Stimulated activated CD8-positive, alpha-beta memory T cell treated with anti-CD3 and anti-CD28 coated beads, Interleukin-4, amount 100 ng/mL, for 48 hours (primary cell): ENCODE measurements at regions not wholly inside any gene's neighbourhood (a gene's known extent, or its start where the extent isn't known, plus 50 kb on each side); places are given as distances from the start of the nearest gene placed in this dataset.
A peak's percentile ranks its signal among the peaks of the same experiment; 100 is the strongest.
"Not testable (repeated sequence)": the region's sequence is repeated elsewhere in the genome, so short reads cannot be mapped to it uniquely, and the experiment has no call there.

Experiments
- DNase-seq: peaks from one replicate; pipeline ENCODE4 v3.0.0-alpha.2; 2020

DNA sequence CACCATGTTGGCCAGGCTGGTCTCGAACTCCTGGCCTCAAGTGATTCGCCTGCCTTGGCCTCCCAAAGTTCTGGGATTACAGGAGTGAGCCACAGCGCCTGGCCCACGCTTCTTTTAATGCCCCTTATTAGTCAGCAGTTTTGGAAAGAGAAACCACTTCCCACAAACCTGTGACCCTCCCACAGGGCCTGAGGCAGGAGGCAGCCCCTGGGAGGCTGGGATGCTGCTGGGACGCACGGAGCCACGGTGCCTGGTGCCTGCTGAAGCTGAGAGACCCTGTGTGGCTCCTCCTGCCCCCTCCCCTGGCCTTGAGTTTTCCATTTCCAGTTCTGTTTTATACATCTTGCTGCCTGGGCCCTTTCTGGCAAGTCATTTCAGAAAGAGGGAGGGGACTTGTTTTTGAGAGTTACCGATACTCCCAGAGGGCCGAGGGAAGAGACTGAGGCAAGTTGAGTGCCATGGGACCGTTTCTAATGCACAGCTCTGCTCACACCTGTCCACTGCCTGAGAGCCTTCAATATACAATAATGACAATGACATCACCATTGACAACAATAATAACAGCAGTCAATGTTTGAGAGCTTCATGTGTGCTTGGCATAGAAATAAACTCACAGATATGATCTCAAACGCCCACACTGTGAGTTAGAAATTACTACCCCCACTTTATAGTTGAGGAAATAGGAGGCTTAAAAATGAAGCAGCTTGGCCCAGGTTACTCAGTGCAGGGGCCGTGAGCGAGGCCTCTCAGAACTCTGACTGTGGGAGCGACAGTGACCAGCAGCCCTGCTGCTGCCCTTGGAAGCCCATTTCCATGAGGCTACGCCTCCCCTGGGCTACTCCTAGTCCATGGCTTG lies 78.1 kb upstream of the YWHAQ start:
- peak; percentile 68 for DNase-seq

DNA sequence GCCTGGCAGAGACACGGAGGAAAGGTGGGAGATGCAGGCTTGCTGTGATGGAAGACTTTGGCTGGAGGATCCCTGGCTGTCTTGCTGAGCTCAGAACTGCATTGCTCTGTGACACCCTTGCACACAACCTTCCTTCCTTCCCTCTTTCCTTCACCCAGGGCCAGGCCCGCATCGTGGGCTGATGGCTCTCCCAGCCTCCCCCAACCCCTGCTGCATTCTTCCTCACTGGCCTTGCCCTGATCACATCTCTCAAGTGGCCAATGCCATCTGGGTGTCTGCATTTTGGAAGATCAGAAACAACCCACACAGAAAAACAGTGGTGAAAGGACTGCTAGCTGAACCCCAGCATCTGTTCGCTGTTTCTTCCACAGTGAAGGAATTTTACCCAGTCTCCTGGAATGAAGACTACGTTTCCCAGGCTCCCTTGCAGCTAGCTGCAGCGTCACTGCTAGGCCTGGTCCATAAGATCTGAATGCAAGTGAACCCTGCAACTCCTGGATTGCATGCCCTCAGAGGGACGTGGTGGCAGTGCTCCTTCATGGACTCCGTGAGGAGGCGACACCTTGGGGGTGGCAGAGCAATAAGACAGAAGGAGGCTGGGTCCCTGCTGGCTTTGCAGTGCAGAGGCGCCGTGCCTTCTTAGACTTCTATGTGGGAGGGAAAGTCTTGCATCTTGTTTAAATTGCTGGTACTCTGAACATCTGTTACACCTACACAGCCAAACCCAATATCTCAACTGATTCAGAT lies 78.9 kb upstream of the YWHAQ start:
- peak; percentile 48 for DNase-seq

DNA sequence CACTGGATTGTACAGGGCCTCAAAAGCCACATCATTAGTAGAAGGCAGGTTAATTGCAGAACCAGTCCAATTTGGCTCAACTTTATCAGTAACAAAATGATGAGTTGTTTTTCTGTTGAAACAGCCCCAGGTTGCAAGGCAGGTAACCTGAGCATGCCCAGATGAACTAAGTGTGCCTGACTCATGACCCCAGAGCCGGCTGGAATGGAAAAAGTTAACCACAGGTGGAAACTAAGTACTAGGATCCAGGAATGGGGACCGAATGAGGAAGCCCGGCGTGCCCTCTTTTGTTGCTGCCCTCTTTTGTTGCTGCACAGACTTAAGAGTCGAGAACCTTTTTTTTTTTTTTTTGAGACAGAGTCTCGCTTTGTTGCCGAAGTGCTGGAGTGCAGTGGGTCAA lies 79.5 kb upstream of the YWHAQ start:
- DNase-seq = peak; percentile 57

DNA sequence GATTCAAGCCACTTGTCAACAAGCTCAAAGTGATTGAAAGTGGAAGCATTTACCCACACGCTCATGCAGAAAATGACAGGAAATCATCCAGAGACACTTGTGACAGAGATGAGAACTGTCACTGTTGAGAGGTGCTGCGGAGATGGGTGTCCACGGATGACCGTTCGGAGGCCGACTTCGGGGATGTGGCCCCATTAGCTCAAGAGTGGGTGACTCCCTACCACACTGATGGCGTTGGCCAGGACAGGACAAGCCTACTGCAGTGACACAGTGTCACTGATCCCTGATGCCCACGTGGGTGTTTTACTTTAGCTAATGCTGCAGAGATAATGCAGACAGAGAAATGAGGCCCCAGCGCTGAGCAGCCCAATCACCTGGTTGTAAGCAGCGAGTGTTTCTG lies 81.5 kb upstream of the YWHAQ start:
- no peak for DNase-seq

DNA sequence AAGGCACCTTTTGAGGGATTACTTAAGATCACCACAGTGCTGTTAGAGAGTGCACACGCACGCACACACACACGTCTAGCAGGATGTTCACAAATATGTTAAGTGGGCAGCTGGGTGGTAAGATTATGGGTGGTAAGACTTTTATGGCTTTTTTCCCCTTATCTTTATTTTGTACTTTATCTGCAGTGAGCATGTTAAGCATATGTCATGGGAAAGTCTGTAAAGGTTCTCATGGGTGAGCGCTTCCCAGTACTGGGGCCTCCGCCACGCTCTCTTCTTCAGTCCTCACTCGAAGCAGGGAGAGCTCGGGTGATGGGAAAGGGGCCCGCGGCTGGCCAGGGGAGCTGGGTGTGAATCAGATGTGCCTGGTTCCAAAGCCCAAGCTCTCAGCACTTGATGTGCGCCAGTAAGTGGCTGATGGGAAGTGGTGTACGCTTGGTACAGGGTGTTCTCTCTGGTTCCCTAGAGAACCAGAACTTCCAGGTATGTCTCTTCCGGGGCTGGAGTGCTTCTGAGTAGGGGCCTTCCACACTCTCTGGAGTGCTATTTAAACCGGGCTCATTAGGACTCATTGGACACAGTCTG lies 83.9 kb upstream of the YWHAQ start:
- no peak for DNase-seq

DNA sequence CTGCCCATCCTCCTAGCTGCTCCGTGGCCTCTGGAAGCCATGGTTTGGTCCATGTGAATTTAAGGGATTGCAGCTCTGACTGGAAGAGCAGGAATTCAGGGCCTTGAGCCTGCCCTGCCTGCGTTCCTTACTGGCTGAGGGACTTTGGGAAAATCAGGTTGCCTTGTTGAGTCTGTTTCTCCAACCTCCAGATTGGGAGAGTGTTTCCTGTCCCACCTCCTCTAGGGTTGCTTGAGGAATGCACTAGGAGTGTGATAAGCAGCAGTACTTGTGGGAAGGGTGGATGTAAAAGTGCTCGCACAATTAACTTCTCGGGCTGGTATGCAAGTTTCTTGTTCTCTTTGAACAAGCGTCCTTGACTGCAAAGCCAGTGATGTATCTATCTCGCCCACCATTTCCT lies 84.4 kb upstream of the YWHAQ start:
- no peak for DNase-seq

DNA sequence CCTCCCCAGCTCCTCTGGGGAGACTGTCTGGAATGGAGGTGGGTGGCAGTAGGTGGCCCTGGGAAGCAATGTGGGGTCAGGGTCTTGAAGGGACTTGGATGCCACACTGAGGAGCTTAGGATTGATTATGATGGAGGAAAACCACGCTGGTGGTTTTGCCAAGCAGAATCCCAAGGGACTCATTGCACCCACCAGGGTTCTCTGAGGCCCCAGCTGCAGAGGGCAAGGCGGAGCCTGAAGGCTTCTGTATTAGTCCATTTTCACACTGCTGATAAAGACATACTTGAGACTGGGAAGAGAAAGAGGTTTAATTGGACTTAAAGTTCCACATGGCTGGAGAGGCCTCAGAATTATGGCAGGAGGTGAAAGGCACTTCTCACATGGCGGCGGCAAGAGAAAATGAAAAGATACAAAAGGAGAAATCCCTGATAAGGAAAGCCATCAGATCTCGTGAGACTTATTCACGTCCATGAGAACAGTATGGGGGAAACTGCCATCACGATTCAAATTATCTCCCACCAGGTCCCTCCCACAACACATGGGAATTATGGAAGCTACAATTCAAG lies 87.2 kb upstream of the YWHAQ start:
- no peak for DNase-seq

DNA sequence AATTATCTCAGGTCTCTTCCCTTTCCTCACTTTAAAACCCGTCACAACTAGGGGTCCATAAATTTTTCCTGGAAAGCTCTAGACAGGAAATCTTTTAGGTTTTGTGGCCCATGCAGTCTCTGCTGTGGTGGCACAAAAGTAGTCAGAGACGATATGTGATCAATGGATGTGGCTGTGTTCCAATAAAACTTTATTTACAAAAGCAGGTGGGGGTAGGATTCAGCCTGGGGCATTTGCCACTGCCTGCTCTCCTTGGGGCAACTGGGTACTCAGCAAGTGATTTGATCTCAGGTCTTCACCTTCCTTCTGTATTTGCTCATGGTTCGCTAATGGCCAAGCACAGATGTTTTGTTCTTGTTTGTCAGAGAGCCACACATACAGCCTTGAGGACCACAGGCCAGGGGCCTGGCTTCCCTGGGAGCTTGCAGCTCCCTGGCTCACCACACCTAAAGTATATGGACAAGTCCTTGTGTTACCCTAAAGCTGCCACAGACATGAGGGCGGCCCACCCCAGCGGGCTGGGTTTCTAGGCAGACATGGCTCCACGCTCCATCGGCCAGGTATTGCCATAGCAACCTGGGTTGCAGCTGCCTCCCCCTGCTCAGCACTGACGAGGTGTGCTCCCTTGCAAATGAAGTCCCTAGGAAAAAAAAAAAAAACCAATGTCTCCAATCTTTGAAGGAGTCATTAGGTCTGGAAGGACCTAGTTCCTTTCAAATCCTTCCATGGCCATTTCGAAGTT lies 89.7 kb upstream of the YWHAQ start:
- no peak for DNase-seq

DNA sequence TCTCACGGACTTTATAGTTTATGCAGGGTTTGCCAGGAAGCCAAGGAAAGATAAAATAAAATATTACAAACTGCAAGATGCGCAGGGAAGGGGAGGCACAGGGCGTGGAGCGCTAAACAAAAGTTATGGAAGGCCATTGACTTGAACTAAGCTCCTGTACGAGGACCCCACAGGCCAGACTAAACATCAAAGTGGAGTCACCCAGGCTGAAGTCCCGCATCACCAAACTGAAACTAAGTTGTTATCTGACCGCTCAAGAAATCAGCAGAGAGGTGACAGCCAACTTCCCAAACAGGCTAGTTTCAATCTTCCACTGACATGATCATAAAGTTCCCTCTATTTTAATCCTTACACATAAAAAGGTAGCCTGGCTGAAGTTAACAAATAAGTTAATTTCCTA lies 90.5 kb upstream of the YWHAQ start:
- DNase-seq = no peak

DNA sequence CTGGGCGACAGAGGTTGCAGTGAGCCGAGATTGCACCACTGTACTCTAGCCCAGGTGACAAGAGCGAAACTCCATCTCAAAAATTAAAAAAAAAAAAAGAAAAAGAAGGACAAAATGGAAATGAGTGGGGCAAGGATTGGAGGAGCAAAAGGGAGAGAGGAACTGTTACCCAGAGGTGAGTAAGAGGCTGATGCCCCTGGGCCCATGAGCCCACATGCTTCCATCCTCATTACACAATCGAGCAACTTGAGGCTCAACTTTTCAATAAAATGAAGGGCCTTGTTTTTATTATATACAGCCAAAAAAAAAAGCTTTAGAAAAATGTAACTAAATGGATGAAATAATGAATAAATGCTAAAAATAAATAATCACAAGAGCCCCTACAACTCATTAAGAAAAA lies 91.7 kb upstream of the YWHAQ start:
- no peak for DNase-seq

DNA sequence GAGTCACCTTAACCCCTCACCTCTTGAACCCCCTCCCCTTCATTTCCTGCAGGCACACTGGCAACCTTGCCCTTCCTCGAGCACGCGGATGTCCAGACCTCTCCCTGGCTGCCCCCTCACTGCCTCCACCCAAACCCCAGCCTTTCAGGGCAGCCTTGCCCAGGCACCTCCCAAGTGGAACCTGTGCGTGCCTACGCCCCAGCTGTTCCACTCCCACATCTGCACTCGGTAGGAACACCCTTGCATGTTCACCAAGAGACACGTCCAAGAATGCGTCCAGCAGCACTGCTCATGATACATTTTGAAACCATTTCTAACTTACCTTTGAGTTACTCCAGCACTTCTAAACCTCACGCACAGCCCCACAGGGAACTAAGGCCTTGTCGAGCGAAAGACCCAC lies 93.8 kb upstream of the YWHAQ start:
- DNase-seq = no peak

DNA sequence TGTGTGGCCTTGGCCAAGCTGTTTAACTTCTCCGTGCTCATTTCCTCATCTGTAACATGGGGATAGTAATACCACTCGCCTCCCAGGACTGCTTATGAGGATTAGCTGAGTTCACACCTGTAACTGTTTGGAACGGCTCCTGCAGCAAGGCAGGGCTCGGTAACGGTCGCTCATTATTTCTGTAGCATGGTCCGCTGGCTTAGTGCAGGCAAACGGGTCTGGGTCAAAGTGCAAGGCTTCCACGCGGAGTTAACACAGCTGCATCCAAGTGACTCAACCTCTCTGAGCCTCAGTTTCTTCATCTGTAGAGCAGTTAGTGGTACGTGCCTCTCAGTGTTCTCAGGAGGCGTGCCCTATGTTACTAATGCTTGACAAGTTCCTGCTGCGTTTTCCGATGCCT lies 94.3 kb upstream of the YWHAQ start:
- no peak for DNase-seq

DNA sequence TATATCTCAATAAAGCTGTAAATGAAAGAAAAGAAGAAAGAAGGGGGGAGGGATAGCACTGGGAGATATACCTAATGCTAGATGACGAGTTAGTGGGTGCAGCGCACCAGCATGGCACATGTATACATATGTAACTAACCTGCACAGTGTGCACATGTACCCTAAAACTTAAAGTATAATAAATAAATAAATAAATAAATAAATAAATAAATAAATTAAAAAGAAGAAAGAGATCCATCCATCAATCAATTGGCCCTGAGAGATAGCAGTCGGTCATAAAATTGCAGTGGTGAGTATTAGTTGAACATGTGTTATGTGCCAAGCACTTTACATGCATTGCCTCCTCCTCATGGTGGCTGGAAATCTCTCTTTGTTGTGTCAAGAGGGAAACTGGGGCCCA lies 95.2 kb upstream of the YWHAQ start:
- not testable (repeated sequence) for DNase-seq

DNA sequence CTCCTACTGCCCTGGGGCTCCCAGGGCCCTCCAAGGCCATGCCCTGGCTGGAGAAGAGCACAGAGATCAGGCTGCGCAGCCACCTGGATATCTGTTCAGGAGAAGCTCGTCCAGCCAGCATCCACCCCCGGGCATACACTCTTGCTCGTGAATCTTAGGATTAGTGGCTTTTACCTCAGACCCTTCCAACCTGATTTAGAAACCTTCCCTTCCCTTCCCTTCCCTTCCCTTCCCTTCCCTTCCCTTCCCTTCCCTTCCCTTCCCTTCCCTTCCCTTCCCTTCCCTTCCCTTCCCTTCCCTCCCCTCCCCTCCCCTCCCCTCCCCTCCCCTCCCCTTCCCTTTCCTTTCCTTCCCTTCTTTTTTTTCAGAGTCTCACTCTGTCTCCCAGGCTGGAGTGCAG lies 99.7 kb upstream of the YWHAQ start:
- not testable (repeated sequence) for DNase-seq

DNA sequence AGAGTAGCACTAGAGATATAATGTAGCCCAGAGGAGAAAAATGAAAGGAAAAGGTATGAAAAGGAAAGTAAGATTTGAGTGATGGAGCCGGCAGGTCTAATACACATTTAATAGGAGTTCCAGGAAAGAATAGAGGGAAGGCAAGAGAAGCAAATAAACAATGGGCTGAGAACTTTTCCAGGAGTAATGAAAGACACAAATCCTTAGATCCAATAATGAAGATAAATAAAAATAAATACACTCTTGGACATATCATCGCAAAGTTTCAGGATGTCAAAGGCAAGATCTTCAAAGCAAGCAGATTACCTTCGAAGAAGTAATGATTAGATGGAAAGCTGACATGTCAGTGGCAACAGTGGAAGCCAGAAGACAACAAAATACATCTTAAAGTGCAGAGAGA lies 102.0 kb upstream of the YWHAQ start:
- DNase-seq = no peak

DNA sequence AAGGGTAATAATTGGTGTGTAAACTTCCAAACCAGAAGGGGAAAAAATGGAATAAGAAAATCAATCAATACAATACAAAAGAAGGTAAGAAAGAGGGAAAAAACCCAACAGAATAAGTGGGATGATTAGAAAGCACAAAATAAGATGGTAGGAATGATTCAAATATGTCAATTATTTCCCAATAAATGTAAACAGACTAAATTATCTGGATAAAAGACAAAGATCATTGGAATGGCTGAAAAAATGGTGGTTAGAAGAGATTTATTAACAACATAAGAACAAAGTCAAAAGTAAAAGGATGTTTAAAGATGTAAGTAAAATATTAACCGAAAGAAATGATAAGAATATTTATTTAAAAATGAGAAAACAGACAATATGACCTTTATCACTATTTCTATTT lies 103.5 kb upstream of the YWHAQ start:
- no peak for DNase-seq

DNA sequence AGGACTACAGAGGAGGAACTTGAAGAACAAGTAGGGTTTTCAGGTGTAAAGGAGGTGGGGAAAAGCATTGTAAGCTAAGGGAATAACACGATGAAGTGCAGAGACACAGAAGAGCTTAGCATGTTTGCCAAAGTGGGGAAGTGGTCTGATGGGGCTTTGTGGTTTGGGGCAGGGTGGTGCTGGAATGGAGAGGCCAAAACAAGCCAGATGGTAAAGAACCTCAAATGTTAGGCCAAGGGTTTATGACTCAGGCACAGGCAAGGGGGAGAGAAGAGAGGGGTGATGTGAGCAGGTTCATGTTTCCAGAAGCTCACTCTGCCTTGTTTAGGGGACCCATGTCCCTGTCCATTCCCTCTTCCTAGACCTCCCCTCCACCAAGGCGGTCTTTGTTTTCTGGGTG lies 104.5 kb upstream of the YWHAQ start:
- no peak for DNase-seq

DNA sequence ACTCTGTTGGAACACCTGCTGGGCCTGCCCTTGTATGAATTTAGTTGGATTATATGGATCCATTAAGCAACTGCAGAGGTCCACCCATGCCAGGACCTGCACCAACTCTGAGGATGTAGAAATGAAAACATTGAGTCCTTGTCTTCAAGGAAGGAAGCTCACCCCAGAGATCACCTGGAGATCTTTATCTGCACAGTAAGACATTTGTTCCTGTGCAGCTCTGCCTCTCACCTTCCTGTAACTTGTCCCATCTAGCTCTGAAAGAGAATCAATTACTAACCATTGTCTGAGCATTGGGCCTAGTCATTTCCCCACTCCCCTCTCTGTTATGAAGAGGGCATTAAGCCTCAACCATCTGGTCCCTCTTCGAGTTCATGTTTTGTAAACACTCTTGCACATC lies 105.2 kb upstream of the YWHAQ start:
- DNase-seq = no peak

DNA sequence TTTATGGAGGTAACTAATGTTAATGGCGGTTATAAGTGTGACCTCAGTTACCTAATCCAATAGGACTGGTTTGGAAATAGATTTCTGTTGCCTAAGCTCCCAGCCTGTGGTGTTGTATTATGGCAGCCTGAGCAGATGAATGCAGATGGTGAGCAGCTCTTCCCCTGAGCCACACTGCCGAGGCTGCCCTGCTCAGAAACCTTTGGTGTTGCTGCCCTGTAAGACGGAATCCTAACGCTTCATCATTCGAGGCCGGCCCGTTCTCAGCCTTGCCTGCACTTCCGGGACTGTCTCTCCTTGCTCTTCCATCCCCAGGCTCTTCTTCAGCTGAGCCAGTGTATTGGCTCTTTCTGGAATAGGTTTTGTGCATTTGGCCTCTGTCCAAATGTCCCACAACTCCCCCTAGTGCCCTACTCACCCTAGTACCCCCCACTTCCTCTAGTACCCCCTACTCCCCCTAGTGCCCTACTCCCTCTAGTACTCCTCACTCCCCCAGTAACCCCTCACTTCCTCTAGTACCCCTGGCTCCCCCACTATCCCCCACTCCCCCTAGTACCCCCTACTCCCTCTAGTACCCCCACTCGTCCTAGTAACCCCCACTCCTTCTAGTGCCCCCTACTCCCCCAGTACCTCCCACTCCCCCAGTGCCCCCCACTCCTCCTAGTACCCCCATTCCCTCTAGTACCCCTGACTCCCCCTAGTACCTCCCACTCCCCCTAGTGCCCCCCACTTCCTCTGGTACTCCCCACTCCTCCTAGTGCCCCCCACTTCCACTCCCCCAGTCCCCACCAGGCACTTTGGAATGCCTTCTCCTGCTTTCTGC lies 106.0 kb upstream of the TAF1B start:
- no peak for DNase-seq

DNA sequence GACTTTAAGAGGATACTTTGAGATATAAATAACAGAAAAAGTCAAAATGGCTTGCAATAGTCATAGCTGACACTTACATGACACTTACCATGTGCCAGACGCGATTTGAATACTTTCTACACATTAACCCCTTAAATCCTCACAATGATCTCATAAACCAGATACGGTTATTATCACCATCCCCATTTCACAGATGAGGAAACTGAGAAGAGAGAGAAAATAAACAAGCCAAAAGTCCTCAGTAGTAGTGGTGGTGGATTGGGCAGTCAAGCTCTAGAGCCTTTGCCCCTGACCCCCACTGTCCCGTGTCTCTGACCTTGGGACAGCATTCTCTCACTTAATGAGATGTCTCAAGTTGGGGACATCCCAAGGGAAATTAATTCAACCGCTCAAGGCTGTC lies 105.2 kb upstream of the TAF1B start:
- no peak for DNase-seq

DNA sequence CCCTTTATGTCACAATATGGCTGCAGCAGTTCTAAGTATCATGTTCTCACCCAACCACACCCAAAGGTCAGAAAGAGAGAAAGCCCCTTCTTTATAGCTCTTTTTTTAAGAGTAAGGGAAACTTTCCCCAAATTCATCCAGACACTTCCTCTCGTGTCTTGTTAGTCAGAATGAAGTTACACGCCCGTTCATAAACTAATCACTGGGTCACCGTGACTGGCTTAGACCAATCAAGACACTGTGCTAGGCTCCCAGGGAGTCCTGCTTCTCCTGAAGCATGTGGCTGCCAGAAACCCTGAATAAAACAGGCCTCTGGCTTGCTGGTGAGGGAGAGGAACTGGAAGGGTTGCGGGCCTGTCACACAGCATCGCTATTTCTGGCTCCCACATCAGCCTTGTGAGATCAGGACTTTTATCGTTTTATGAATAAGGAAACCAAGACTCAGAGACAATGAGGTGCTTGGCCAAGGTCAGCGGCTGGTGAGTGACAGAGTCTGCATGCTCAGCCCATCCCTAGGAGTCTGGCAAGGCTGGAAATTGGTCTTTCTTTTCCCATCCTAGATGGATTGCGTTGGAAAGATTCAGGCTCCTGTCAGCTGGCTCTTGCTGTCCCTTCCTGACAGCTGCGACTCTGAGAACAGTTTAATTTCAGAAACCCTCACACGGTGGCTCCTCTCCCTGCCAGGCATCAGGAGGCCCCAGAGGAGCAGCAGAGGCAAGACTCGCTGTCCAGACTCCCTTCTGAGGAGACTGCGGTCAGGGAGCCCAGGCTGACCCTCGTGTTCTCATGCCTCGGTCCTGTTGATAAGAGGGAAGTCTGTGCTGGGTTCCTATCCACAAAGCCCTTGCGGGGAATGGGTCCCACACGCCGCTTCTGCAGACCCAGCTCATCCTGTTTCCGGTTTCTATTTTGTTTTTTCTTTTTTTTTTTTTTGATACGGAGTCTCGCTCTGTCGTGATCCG lies 104.5 kb upstream of the TAF1B start:
- DNase-seq = peak; percentile 41
